GM12865 (cell line): ENCODE measurements at regions not wholly inside any gene's neighbourhood (a gene's known extent, or its start where the extent isn't known, plus 50 kb on each side); places are given as distances from the start of the nearest gene placed in this dataset.

Experiments used
- DNase-seq: peaks from one replicate; pipeline ENCODE4 v3.0.0; 2010; ENCODE audit warnings: low read depth
- H3K4me3 ChIP-seq: 2 replicates; pipeline ENCODE4 v1.5.1; 2011; ENCODE audit warnings: mild to moderate bottlenecking, low read depth, low read length, control low read depth
- CTCF ChIP-seq: IDR thresholded peaks from 2 replicates; pipeline ENCODE4 v1.5.1; 2011; ENCODE audit warnings: low read length, control low read depth, low read depth, inconsistent platforms; ENCODE audit not compliant: insufficient read depth; ENCODE audit errors: missing control alignments

GRCh38 chr10:21021843-21022594 is 124.9 kb upstream of the NEBL start:
- TF ChIP-seq CTCF, result peak; percentile 34

GRCh38 chr10:21021231-21021630 is 124.1 kb upstream of the NEBL start:
- no peak for DNase-seq
- H3K4me3 ChIP-seq, result no peak overlapping the region
- TF ChIP-seq CTCF, result no peak

More at GRCh38 chr10:21021843-21022594, 124.9 kb upstream of the NEBL start:
- peak; percentile 14 for DNase-seq
- H3K4me3 ChIP-seq, result no peak overlapping the region

GRCh38 chr10:21020545-21020944 is 123.4 kb upstream of the NEBL start:
- peak; percentile 82 for DNase-seq
- TF ChIP-seq CTCF, result peak; percentile 70
- no peak overlapping the region for H3K4me3 ChIP-seq

GRCh38 chr10:21019436-21019835 is 122.3 kb upstream of the NEBL start:
- H3K4me3 ChIP-seq, result no peak overlapping the region
- DNase-seq, result no peak
- no peak for TF ChIP-seq CTCF

- TF ChIP-seq CTCF, result no peak
- H3K4me3 ChIP-seq, result no peak overlapping the region
- peak; percentile 14 for DNase-seq
Measured at GRCh38 chr10:21015851-21016250, 118.7 kb upstream of the NEBL start.

- H3K4me3 ChIP-seq, result no peak overlapping the region
- DNase-seq, result no peak
- no peak for TF ChIP-seq CTCF
Measured at GRCh38 chr10:21014141-21014540, 117.0 kb upstream of the NEBL start.
